ENCODE measurements at regions not wholly inside any gene's neighbourhood (a gene's known extent, or its start where the extent isn't known, plus 50 kb on each side); places are given as distances from the start of the nearest gene placed in this dataset.

GRCh38 chr1:4075436-4076225 lies 175.6 kb upstream of the C1orf174 start:
- POLR2A ChIA-PET = no interaction called here
- no TSS peak for BruUV-seq (replicated peaks)
- no peak for FAIRE-seq
- no peaks in the 10 kb centered on the region for H3K4me1 ChIP-seq (ENCODE audit: control insufficient read depth, extremely low read depth, insufficient read depth, low read length)
- H3K4me2 ChIP-seq (ENCODE audit: insufficient read depth, low read length) = no peak overlapping the region
- dilution Hi-C loops (cut with MboI; ENCODE audit: extremely low pct_ligation_motif_present, low sequenced_read_pairs) (no loop called here), intact Hi-C loops (cut with micrococcal nuclease) (no loop called here)
- DNase-seq (ENCODE audit: low read depth, low spot score) = no peak
- H3K9ac ChIP-seq (replicated peaks; ENCODE audit: extremely low read depth, insufficient read depth, low read length) = no peak overlapping the region
- CTCF ChIA-PET = no interaction called here
- TF ChIP-seq FOS (IDR thresholded peaks at IDR 0.05; ENCODE audit: borderline replicate concordance, insufficient read depth, low read length) (no peak), POLR2AphosphoS5 (IDR thresholded peaks at IDR 0.05; ENCODE audit: insufficient read depth, low read depth, low read length) (no peak), MYC (IDR thresholded peaks at IDR 0.05; ENCODE audit: low read depth, low read length) (no peak), MAX (IDR thresholded peaks at IDR 0.05; ENCODE audit: insufficient read depth, insufficient read length) (no peak), EZH2 (IDR thresholded peaks at IDR 0.05; ENCODE audit: borderline replicate concordance, low read depth, low read length, severe bottlenecking) (no peak), GATA2 (IDR thresholded peaks at IDR 0.05; ENCODE audit: insufficient read depth, insufficient read length, low read depth, low read length) (no peak), POLR2A (IDR thresholded peaks at IDR 0.05; ENCODE audit: low read depth, low read length) (no peak), JUN (IDR thresholded peaks at IDR 0.05; ENCODE audit: borderline replicate concordance, insufficient read depth, insufficient read length, low read depth) (no peak), CTCF (IDR thresholded peaks at IDR 0.05; ENCODE audit: extremely low read depth in 1 of 2, insufficient read depth in 1 of 2, low read depth in 1 of 2, low read length in 2 of 2) (no peak)
- H3K4me3 ChIP-seq (replicated peaks in 1 of 3; ENCODE audit: insufficient read depth in 1 of 3, low read depth in 1 of 3, low read length in 3 of 3) = no peak overlapping the region
- no peaks in the 10 kb centered on the region for H3K79me2 ChIP-seq (ENCODE audit: control insufficient read depth, insufficient read depth, low read length)
- no peaks in the 10 kb centered on the region for H3K36me3 ChIP-seq (ENCODE audit: control insufficient read depth in 2 of 2, extremely low read depth in 1 of 2, insufficient read depth in 2 of 2, low read length in 2 of 2)
- H3K9me1 ChIP-seq (replicated peaks; ENCODE audit: control insufficient read depth, extremely low read depth, insufficient read depth, low read length) = no peaks in the 10 kb centered on the region
- no peak overlapping the region for H2AFZ ChIP-seq (ENCODE audit: low read depth, low read length)
- H3K9me3 ChIP-seq (replicated peaks; ENCODE audit: control insufficient read depth, insufficient read depth, low read length) = peaks cover 2% of the 10 kb centered on the region
- H3K27ac ChIP-seq (ENCODE audit: insufficient read depth, low read depth, low read length) = no peak overlapping the region
- H4K20me1 ChIP-seq (replicated peaks; ENCODE audit: control insufficient read depth, extremely low read depth, insufficient read depth, low read length) = no peaks in the 10 kb centered on the region
- no peaks in the 10 kb centered on the region for H3K27me3 ChIP-seq (ENCODE audit: control insufficient read depth in 2 of 2, insufficient read depth in 2 of 2, low read length in 2 of 2)
